GM23338 (cell line): ENCODE measurements at regions not wholly inside any gene's neighbourhood (a gene's known extent, or its start where the extent isn't known, plus 50 kb on each side); places are given as distances from the start of the nearest gene placed in this dataset.
A peak's percentile ranks its signal among the peaks of the same experiment; 100 is the strongest.

Source experiments
- ATAC-seq: fragments of 200-7000 bp; cut with Tn5 transposase; 3 replicates; pipeline ENCODE4 v1.9.1; 2020
- DNase-seq: peaks from one replicate; pipeline ENCODE4 v3.0.0-alpha.2; 2015; ENCODE audit warnings: low spot score
- H2AFZ ChIP-seq: fragments of 200-600 bp; sonication (generic); 2 replicates; pipeline ENCODE4 v1.8.0; 2016; ENCODE audit warnings: antibody characterized with exemption, mild to moderate bottlenecking, moderate library complexity
- H3F3A ChIP-seq: fragments of 200-600 bp; sonication (generic); replicated peaks from 2 replicates; pipeline ENCODE4 v1.8.0; 2017; ENCODE audit warnings: antibody characterized with exemption, mixed run types, low read depth
- H3K27ac ChIP-seq: fragments of 200-600 bp; sonication (generic); 2 replicates; pipeline ENCODE4 v1.6.1; 2016; ENCODE audit warnings: low read depth
- H3K27me3 ChIP-seq: fragments of 200-600 bp; sonication (generic); 2 replicates; pipeline ENCODE4 v1.8.0; 2016; ENCODE audit warnings: mild to moderate bottlenecking, mixed run types, moderate library complexity; ENCODE audit not compliant: insufficient read depth
- H3K36me3 ChIP-seq: fragments of 200-600 bp; sonication (generic); 2 replicates; pipeline ENCODE4 v1.8.0; 2016; ENCODE audit warnings: mild to moderate bottlenecking; ENCODE audit not compliant: insufficient read depth
- H3K4me1 ChIP-seq: fragments of 200-600 bp; sonication (generic); 2 replicates; pipeline ENCODE4 v1.8.0; 2016; ENCODE audit warnings: mild to moderate bottlenecking, moderate library complexity; ENCODE audit not compliant: insufficient read depth
- H3K4me2 ChIP-seq: fragments of 200-600 bp; sonication (generic); 2 replicates; pipeline ENCODE4 v1.7.1; 2017; ENCODE audit warnings: mixed run types
- H3K4me3 ChIP-seq: fragments of 200-600 bp; sonication (generic); 2 replicates; pipeline ENCODE4 v1.6.1; 2016; ENCODE audit warnings: mixed run types
- H3K79me2 ChIP-seq: fragments of 200-600 bp; sonication (generic); replicated peaks from 2 replicates; pipeline ENCODE4 v1.8.0; 2017; ENCODE audit warnings: mild to moderate bottlenecking; ENCODE audit not compliant: insufficient read depth
- H3K9me2 ChIP-seq: fragments of 200-600 bp; sonication (generic); 2 replicates; pipeline ENCODE4 v1.8.0; 2017; ENCODE audit not compliant: insufficient read depth
- H4K20me1 ChIP-seq: fragments of 200-600 bp; sonication (generic); replicated peaks from 2 replicates; pipeline ENCODE4 v1.8.0; 2017; ENCODE audit warnings: mild to moderate bottlenecking; ENCODE audit not compliant: insufficient read depth
- H3K27ac Mint-ChIP-seq: 2 replicates; pipeline ENCODE4 v1.8.0; 2020; ENCODE audit warnings: inconsistent platforms, mild to moderate bottlenecking, moderate library complexity, mixed read lengths
- H3K27me3 Mint-ChIP-seq: 3 replicates; pipeline ENCODE4 v1.8.0; 2022; ENCODE audit warnings: low read depth, mild to moderate bottlenecking, moderate library complexity, mixed read lengths, inconsistent platforms; ENCODE audit not compliant: insufficient read depth, poor library complexity
- H3K36me3 Mint-ChIP-seq: 3 replicates; pipeline ENCODE4 v1.8.0; 2021; ENCODE audit warnings: low read depth, mild to moderate bottlenecking, inconsistent platforms, moderate library complexity, mixed read lengths
- H3K4me1 Mint-ChIP-seq: 3 replicates; pipeline ENCODE4 v1.8.0; 2020; ENCODE audit warnings: mild to moderate bottlenecking, inconsistent platforms, mixed read lengths
- H3K4me3 Mint-ChIP-seq: 3 replicates; pipeline ENCODE4 v1.8.0; 2021; ENCODE audit warnings: moderate library complexity, mild to moderate bottlenecking, inconsistent platforms, mixed read lengths
- H3K9me3 Mint-ChIP-seq: 3 replicates; pipeline ENCODE4 v1.8.0; 2020; ENCODE audit warnings: moderate library complexity, mild to moderate bottlenecking, inconsistent platforms, mixed read lengths
- CREB1 ChIP-seq: fragments of 250-450 bp; sonication (Bioruptor Pico); IDR thresholded peaks from 2 replicates; pipeline ENCODE4 v1.5.0; 2020; ENCODE audit warnings: low read depth, mild to moderate bottlenecking, moderate library complexity
- CTCF ChIP-seq, 2 experiments: fragments of 200-600 bp in 1 of 2; sonication (generic) in 1 of 2; conservative IDR thresholded peaks; 2 replicates each; pipeline versions ENCODE4 v1.5.1 to v1.6.1; 2016 to 2017; ENCODE audit warnings: antibody characterized with exemption in 2 of 2, low read depth in 2 of 2, mild to moderate bottlenecking in 2 of 2, moderate library complexity in 1 of 2
- EZH2 ChIP-seq: fragments of 200-600 bp; sonication (generic); IDR thresholded peaks from one replicate; pipeline ENCODE4 v1.8.0; 2017; ENCODE audit warnings: antibody characterized with exemption, mild to moderate bottlenecking, low read depth; ENCODE audit not compliant: unreplicated experiment
- EZH2phosphoT487 ChIP-seq: fragments of 200-600 bp; sonication (generic); IDR thresholded peaks from one replicate; pipeline ENCODE4 v1.8.1; 2018; ENCODE audit warnings: antibody characterized with exemption; ENCODE audit not compliant: unreplicated experiment
- NANOG ChIP-seq: IDR thresholded peaks from 2 replicates; pipeline ENCODE4 v1.6.1; 2016; ENCODE audit warnings: antibody characterized with exemption, borderline replicate concordance
- POLR2AphosphoS5 ChIP-seq: IDR thresholded peaks from 2 replicates; pipeline ENCODE4 v1.6.1; 2016; ENCODE audit warnings: antibody characterized with exemption, low read depth
- REST ChIP-seq: IDR thresholded peaks from one replicate; pipeline ENCODE4 v1.6.1; 2018; ENCODE audit warnings: antibody characterized with exemption; ENCODE audit not compliant: unreplicated experiment
- STAT1 ChIP-seq: IDR thresholded peaks from one replicate; pipeline ENCODE4 v1.6.1; 2016; ENCODE audit warnings: antibody characterized with exemption; ENCODE audit not compliant: unreplicated experiment
- ZNF114 ChIP-seq: fragments of 250-450 bp; sonication (Bioruptor Pico); IDR thresholded peaks from 2 replicates; pipeline ENCODE4 v1.5.0; 2020; ENCODE audit warnings: mild to moderate bottlenecking, moderate library complexity
- ZNF331 ChIP-seq: fragments of 250-450 bp; sonication (Bioruptor Pico); IDR thresholded peaks from 2 replicates; pipeline ENCODE4 v1.5.0; 2020; ENCODE audit warnings: low read depth, mild to moderate bottlenecking, moderate library complexity
- TF ChIP-seq, protein P1 (sequence below): IDR thresholded peaks from 2 replicates; pipeline ENCODE4 v1.6.1; 2016; ENCODE audit warnings: antibody characterized with exemption

DNA sequence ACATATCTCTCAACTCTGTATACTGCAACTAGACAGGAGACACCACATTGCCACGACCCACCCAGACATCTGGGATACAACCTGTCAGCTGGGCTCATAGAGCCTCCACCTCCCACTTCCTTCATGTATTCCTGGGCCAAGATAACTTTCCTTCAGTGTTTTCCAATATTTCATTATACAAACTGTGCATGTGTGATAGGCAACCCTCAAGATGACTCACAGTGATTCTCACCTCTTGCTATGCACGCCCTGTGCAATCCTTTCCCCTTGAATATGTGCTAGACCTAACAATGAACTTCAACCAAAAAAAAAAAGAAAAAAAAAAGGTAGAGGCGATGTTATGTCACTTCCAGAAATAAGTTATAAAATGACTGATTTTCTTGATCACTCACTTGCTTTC lies 138.0 kb upstream of the ALCAM start (continued):
- TF ChIP-seq POLR2AphosphoS5, result no peak
- no peak for TF ChIP-seq EZH2
- no peak for TF ChIP-seq NANOG
- no peak for TF ChIP-seq ZNF114
- no peak for TF ChIP-seq REST
- no peak for TF ChIP-seq ZNF331 (CRISPR knock-in tag)

GRCh38 chr3:105232553-105232952 lies 134.2 kb upstream of the ALCAM start:
- no peak overlapping the region for H3K27ac Mint-ChIP-seq
- TF ChIP-seq NANOG, result no peak
- no peak for TF ChIP-seq EZH2phosphoT487
- no peak for TF ChIP-seq ZNF331 (CRISPR knock-in tag)
- TF ChIP-seq, protein P1, sequence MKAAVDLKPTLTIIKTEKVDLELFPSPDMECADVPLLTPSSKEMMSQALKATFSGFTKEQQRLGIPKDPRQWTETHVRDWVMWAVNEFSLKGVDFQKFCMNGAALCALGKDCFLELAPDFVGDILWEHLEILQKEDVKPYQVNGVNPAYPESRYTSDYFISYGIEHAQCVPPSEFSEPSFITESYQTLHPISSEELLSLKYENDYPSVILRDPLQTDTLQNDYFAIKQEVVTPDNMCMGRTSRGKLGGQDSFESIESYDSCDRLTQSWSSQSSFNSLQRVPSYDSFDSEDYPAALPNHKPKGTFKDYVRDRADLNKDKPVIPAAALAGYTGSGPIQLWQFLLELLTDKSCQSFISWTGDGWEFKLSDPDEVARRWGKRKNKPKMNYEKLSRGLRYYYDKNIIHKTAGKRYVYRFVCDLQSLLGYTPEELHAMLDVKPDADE, result no peak
- TF ChIP-seq ZNF114, result no peak
- no peak for TF ChIP-seq STAT1
- no peak for TF ChIP-seq CTCF (conservative IDR thresholded peaks at IDR 0.05; ENCODE audit: low read depth in 2 of 2)
- TF ChIP-seq EZH2, result no peak
- no peak for TF ChIP-seq CREB1 (CRISPR knock-in tag)
- TF ChIP-seq REST, result no peak
- TF ChIP-seq POLR2AphosphoS5, result no peak

More at GRCh38 chr3:105232553-105232952, 134.2 kb upstream of the ALCAM start:
- Histone ChIP-seq H3K79me2 (no peaks in the 10 kb centered on the region), H3K27ac (no peak overlapping the region), H3K27me3 (no peaks in the 10 kb centered on the region), H3K4me3 (no peak overlapping the region), H3F3A (no peaks in the 10 kb centered on the region), H3K4me2 (no peak overlapping the region), H4K20me1 (no peaks in the 10 kb centered on the region), H3K36me3 (no peaks in the 10 kb centered on the region), H2AFZ (0 out of 2 replicates have a peak overlapping the region, but pooled peaks have one; percentile 53), H3K9me2 (0 out of 2 replicates have a peak, but pooled peaks cover 6% of the 10 kb centered on the region), H3K4me1 (no peaks in the 10 kb centered on the region)
- Mint-ChIP-seq H3K9me3 (peaks cover 3% of the 10 kb centered on the region; the same call in 1 of the 3 replicates), H3K36me3 (no peaks in the 10 kb centered on the region; the same call in 2 of the 3 replicates), H3K27me3 (no peaks in the 10 kb centered on the region), H3K4me1 (no peaks in the 10 kb centered on the region), H3K4me3 (no peak overlapping the region)
- ATAC-seq, result no peak
- DNase-seq, result no peak
